Effector CD8-positive, alpha-beta T cell (primary cell): ENCODE measurements at regions not wholly inside any gene's neighbourhood (a gene's known extent, or its start where the extent isn't known, plus 50 kb on each side); places are given as distances from the start of the nearest gene placed in this dataset.
"Not testable (repeated sequence)": the region's sequence is repeated elsewhere in the genome, so short reads cannot be mapped to it uniquely, and the experiment has no call there.

ENCODE experiments used
- DNase-seq: peaks from one replicate; lab custom pipeline; 2025; lab: John Stamatoyannopoulos, UW

- DNase-seq: no peak
Measured at GRCh38 chr10:64409349-64409748, 888.1 kb downstream of the REEP3 start.

DNA sequence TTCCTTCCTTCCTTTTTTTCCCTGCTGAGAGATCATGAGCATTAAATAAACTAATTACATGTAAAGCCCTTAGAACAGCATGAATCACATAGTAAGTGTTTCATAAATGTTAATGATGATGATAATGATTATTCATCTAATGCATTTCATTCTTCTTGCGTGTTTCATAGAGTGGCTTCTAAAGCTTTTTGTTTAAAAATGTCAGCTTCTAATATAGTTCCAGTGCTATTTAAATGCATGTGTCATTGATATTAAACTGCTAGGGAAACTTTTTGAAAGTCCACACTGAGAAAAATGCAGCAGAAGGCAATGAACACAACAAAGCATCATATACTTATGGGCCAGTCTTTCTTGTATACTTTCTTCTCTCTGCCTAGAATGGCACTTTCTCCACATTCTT is 894.8 kb downstream of the REEP3 start:
- no peak for DNase-seq

GRCh38 chr10:64419461-64419860 is 898.3 kb downstream of the REEP3 start:
- DNase-seq: no peak

GRCh38 chr10:64426745-64427144 is 905.5 kb downstream of the REEP3 start:
- DNase-seq: no peak

- no peak for DNase-seq
Measured at GRCh38 chr10:64430690-64431323, 909.6 kb downstream of the REEP3 start.

DNA sequence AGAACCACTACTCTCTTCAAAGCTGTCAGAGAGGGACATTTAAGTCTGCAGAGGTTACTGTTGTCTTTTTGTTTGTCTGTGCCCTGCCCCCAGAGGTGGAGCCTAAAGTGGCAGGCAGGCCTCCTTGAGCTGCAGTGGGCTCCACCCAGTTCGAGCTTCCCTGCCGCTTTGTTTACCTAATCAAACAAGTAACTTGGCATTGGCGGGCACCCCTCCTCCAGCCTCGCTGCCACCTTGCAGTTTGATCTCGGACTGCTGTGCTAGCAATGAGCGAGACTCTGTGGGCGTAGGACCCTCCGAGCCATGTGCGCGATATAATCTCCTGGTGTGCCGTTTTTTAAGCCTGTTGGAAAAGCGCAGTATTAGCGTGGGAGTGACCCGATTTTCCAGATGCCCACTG is 920.7 kb downstream of the REEP3 start:
- DNase-seq: not testable (repeated sequence)

DNA sequence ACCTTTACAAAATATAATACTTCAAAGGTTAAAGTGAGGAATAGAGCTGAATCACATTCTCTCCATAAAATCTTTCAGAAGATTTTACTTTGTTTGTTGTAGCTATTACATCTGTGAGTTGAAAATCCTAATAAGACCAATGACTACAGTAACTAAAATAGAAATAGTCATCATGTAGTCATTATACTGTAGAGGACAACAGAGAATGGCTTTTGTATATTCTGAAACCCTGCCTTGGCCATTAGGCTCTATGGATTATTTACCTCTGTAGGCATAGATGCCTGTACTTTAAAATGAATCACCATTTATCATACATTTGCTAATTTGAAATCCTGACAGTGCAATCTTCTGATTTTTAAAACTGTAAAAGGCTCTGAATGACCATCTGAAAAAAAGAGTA is 923.0 kb downstream of the REEP3 start:
- DNase-seq: no peak

GRCh38 chr10:64444564-64444963 is 923.4 kb downstream of the REEP3 start:
- DNase-seq: no peak

GRCh38 chr10:64449603-64450002 is 928.4 kb downstream of the REEP3 start:
- no peak for DNase-seq

DNA sequence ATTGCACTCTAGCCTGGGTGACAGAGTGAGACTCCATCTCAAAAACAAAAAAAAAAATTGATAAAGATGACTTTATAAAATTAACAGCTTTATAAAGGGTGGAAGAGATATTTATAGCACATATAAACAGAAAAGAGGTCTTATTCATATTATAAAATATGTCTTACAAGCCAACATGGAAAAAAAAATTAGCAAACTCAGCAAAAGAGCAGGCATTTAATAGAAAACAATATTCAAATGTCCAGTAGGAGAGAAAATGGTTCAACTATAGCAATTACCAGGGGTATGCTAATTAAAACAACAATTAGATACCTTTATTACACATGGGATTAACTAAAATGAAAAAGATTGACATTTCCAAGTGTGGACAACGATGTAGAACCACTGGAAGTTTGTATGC is 929.1 kb downstream of the REEP3 start:
- DNase-seq: no peak

DNA sequence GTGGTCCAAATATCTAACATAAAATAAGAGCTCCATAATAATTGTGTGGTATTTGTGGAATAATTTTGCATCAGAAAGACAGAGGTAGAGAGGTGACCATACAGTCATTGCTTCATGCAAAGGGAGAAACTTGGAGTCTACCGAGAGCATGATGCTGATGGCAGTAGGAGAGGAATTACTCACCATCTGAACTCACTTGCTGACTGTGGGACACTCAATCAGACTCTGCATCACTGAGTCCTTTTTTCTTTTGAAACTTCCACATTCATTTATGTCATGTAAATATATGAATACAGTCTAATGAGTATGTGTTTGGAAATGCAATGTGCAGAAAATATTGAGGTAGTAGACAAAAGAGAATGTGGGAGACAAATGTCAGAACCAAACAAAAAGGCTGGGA is 933.8 kb downstream of the REEP3 start:
- no peak for DNase-seq

- DNase-seq: no peak
Measured at GRCh38 chr10:64458306-64458705, 937.1 kb downstream of the REEP3 start.

- no peak for DNase-seq
Measured at GRCh38 chr10:64463406-64463805, 942.2 kb downstream of the REEP3 start.

GRCh38 chr10:64465653-64466052 is 944.5 kb downstream of the REEP3 start:
- DNase-seq: no peak

DNA sequence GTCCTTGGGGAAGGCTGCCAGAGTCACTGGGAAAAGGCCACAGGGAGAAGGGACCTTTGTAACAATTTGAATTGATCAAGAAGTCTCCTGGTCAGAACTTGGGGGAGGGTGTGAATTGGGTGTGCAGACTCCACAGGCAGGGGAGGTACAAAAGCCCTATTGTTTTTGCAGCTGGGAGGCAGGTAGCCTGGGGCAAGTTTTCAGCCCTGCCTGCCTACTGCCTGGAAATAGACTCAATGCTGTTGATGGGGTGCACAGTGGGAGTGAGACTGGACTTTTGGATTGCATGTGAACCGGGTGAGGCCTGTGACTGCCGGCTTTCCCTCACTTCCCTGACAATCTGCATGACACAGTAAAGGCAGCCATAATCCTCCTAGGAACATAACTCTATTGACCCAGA is 947.0 kb downstream of the REEP3 start:
- DNase-seq: no peak

DNA sequence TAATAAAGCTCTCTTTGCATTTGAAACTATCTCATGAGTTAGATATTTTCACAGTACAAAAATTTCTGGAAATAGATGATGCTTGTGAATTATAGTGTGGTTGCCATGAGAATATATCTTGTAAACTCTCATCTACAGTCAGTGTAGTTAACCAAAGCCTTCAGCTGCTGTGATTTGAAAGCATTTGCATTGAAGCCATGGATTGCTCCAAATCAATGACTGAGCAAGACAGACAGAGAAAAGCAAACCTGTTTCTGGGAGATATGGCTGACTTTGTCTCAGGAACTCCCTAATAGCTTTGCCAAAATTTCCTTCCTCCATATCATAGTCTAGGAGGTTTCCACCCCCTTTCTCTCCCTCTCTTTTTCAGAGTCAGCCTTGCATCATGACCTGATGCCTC is 955.3 kb downstream of the REEP3 start:
- no peak for DNase-seq

GRCh38 chr10:64477791-64478190 is 956.6 kb downstream of the REEP3 start:
- DNase-seq: no peak

GRCh38 chr10:64484811-64485330 is 963.7 kb downstream of the REEP3 start:
- DNase-seq: no peak

- no peak for DNase-seq
Measured at GRCh38 chr10:64486149-64486548, 964.9 kb downstream of the REEP3 start.

DNA sequence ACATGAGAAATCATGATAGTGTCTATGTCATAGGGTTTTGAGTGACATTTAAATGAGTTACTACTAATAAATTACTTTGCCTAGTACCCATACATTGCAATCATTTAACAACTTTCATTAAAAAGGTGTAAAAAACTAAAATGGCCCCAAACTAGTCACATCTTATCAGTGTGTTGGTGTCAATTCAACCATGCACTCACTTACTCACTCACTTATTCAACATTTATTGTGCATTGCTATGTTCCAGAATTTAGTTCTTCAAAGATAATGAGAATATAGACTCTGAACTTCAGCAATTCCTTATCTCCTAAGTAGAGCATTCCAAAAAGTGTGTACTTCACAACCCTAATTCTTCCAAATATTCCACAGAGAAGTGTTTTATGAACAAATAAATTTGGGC is 965.7 kb downstream of the REEP3 start:
- DNase-seq: no peak

DNA sequence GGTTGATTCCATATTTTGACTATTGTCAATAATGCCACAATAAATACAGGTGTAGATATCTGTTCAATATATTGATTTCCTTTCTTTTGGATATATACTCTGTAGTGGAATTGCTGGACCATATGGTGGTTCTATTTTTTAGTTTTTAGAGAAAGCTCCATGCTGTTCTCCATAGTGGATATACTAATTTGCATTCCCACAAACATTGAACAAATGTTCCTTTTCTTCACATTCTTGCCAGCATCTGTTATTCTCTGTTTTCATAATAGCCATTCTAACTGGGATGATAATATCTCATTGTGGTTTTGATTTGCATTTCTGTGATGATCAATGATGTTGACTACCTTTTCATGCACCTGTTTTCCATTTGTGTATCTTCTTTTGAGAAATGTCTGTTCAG is 973.7 kb downstream of the REEP3 start:
- no peak for DNase-seq

DNA sequence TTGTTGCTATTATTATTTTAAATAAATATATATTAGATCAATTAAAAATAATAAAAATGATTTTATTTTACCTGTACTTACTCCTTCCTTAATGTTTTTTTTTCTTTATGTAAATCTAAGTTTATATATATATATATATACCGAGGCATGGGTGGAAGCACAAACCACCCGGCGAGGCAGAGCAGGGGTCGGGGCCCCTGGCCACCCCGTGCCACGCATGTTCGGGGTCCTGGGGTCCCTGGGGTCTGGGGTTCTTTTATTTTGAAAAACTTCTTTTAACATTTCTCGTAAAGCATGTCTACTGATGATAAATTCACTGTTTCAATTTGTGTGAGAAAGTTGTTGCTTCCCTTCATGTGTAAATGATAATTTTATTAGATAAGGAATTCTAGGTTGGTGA is 976.1 kb downstream of the REEP3 start:
- no peak for DNase-seq

GRCh38 chr10:64501807-64502206 is 980.6 kb downstream of the REEP3 start:
- no peak for DNase-seq

DNA sequence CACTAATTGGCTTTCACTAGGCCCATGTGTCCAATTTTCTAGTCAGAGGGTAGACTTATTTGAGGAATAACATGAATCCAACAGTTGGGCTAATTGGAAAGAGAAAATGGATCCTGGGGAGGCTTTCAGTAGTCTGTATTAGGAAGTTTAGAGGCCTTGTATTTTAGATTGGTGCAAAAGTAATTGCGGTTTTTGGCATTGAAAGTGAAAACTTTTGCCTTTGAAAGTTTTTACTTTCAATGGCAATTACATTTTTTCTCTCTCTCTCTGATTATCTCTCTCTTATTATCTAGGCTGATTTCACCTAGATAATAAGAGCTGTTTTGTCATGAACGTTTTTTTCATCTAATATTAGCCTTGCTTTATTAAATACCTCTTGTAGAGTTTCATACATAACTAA is 981.7 kb downstream of the REEP3 start:
- DNase-seq: no peak
